WTC11 (cell line): ENCODE measurements at regions not wholly inside any gene's neighbourhood (a gene's known extent, or its start where the extent isn't known, plus 50 kb on each side); places are given as distances from the start of the nearest gene placed in this dataset.

Experiments
- ATAC-seq: fragments of 200-7000 bp; cut with Tn5 transposase; 2 replicates; pipeline ENCODE4 v1.10.0; 2021; ENCODE audit warnings: mild to moderate bottlenecking, moderate library complexity
- CTCF ChIA-PET: fragments of 300-600 bp; sonication (Branson Sonifier 250); formaldehyde crosslinking; loops from one replicate; lab custom pipeline; 2021; ENCODE audit warnings: antibody characterized with exemption; lab: Charles Lee
- POLR2A ChIA-PET: fragments of 350-600 bp; sonication (Branson Sonifier 250); formaldehyde crosslinking; loops from one replicate; lab custom pipeline; 2021; ENCODE audit warnings: antibody characterized with exemption; lab: Charles Lee
- DNase-seq: peaks from one replicate; pipeline ENCODE4 v3.0.0; 2021; ENCODE audit warnings: low spot score
- H3K27ac Mint-ChIP-seq: 2 replicates; pipeline ENCODE4 v1.8.0; 2021; ENCODE audit warnings: mixed read lengths
- H3K27me3 Mint-ChIP-seq: 2 replicates; pipeline ENCODE4 v1.8.0; 2021; ENCODE audit warnings: low read depth, mild to moderate bottlenecking, moderate library complexity, mixed read lengths
- H3K36me3 Mint-ChIP-seq: 2 replicates; pipeline ENCODE4 v1.8.0; 2021; ENCODE audit warnings: mixed read lengths
- H3K4me1 Mint-ChIP-seq: 2 replicates; pipeline ENCODE4 v1.8.0; 2022; ENCODE audit warnings: mixed read lengths
- H3K4me3 Mint-ChIP-seq: 2 replicates; pipeline ENCODE4 v1.8.0; 2021; ENCODE audit warnings: mild to moderate bottlenecking, moderate library complexity, mixed read lengths
- H3K9me3 Mint-ChIP-seq: 2 replicates; pipeline ENCODE4 v1.8.0; 2021; ENCODE audit warnings: mixed read lengths
- ATF2 ChIP-seq: sonication (generic); formaldehyde crosslinking; IDR thresholded peaks from 2 replicates; pipeline ENCODE4 v1.8.1; 2022; ENCODE audit warnings: low read depth, missing genetic modification reagents, borderline replicate concordance
- CBFB ChIP-seq: sonication (generic); formaldehyde crosslinking; IDR thresholded peaks from 2 replicates; pipeline ENCODE4 v1.8.1; 2022; ENCODE audit warnings: mild to moderate bottlenecking, low read depth, missing genetic modification reagents
- CDX4 ChIP-seq: fragments of 250-450 bp; sonication (Bioruptor Pico); IDR thresholded peaks from 2 replicates; pipeline ENCODE4 v1.9.0; 2021; ENCODE audit warnings: moderate library complexity, mild to moderate bottlenecking, inconsistent platforms, borderline replicate concordance
- E2F5 ChIP-seq: sonication (generic); formaldehyde crosslinking; IDR thresholded peaks from 2 replicates; pipeline ENCODE4 v1.8.1; 2022; ENCODE audit warnings: mild to moderate bottlenecking, moderate library complexity, missing genetic modification reagents
- FOXK1 ChIP-seq: sonication (generic); formaldehyde crosslinking; IDR thresholded peaks from 2 replicates; pipeline ENCODE4 v1.8.0; 2022; ENCODE audit warnings: mild to moderate bottlenecking, moderate library complexity, missing genetic modification reagents
- FOXP1 ChIP-seq: sonication (generic); formaldehyde crosslinking; IDR thresholded peaks from 2 replicates; pipeline ENCODE4 v1.8.0; 2022; ENCODE audit warnings: missing genetic modification reagents, mild to moderate bottlenecking, moderate library complexity, borderline replicate concordance
- IRF1 ChIP-seq: sonication (generic); formaldehyde crosslinking; IDR thresholded peaks from 2 replicates; pipeline ENCODE4 v1.8.0; 2023; ENCODE audit warnings: missing genetic modification reagents
- NFATC4 ChIP-seq: fragments of 250-450 bp; sonication (Bioruptor Pico); IDR thresholded peaks from 2 replicates; pipeline ENCODE4 v1.9.0; 2021; ENCODE audit warnings: mild to moderate bottlenecking
- PRDM15 ChIP-seq: sonication (generic); formaldehyde crosslinking; IDR thresholded peaks from 2 replicates; pipeline ENCODE4 v1.8.0; 2022; ENCODE audit warnings: missing genetic modification reagents
- ZNF219 ChIP-seq: sonication (generic); formaldehyde crosslinking; IDR thresholded peaks from 2 replicates; pipeline ENCODE4 v1.8.0; 2023; ENCODE audit warnings: missing genetic modification reagents, mild to moderate bottlenecking, borderline replicate concordance
- ZNF317 ChIP-seq: sonication (generic); formaldehyde crosslinking; IDR thresholded peaks from 2 replicates; pipeline ENCODE4 v1.8.1; 2023; ENCODE audit warnings: low read depth, mild to moderate bottlenecking, moderate library complexity, missing genetic modification reagents, borderline replicate concordance
- ZNF671 ChIP-seq: fragments of 250-450 bp; sonication (Bioruptor Pico); IDR thresholded peaks from 2 replicates; pipeline ENCODE4 v1.8.0; 2021; ENCODE audit warnings: mild to moderate bottlenecking
- TF ChIP-seq, protein P1 (sequence below): sonication (generic); formaldehyde crosslinking; conservative IDR thresholded peaks from 2 replicates; pipeline ENCODE4 v1.8.1; 2022; ENCODE audit warnings: mild to moderate bottlenecking, missing genetic modification reagents
- TF ChIP-seq, protein P2 (sequence below): sonication (generic); formaldehyde crosslinking; IDR thresholded peaks from 2 replicates; pipeline ENCODE4 v1.8.0; 2022; ENCODE audit warnings: mild to moderate bottlenecking, missing genetic modification reagents
- TF ChIP-seq, protein P3 (sequence below): fragments of 250-450 bp; sonication (Bioruptor Pico); conservative IDR thresholded peaks from 2 replicates; pipeline ENCODE4 v1.9.0; 2021; ENCODE audit warnings: mild to moderate bottlenecking
- TF ChIP-seq, protein P4 (sequence below): sonication (generic); formaldehyde crosslinking; IDR thresholded peaks from 2 replicates; pipeline ENCODE4 v1.8.0; 2023; ENCODE audit warnings: missing genetic modification reagents, mild to moderate bottlenecking, borderline replicate concordance
- TF ChIP-seq, protein P5 (sequence below): sonication (generic); formaldehyde crosslinking; IDR thresholded peaks from 2 replicates; pipeline ENCODE4 v1.8.1; 2023; ENCODE audit warnings: mild to moderate bottlenecking, missing genetic modification reagents, moderate library complexity

DNA sequence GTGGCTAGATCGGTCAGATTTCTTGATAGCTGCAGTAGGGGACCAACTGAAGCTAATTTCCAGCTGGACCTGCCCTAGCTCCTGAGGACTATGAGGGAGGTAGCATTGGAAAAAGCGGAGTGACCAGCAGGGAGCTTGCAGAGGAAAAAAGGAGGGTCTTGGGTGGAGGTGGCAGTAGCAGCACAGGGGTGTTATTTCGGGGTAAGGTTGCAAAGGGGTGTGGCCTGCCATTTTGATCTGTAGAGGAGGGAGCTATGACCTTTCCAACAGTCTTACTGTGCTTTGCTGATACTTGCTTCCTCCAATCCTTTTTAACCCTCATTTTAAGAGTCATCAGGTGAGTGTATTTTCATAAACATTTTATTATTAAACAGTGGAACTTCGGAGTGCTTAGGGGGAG is 83.8 kb upstream of the NRXN3 start:
- ChIA-PET POLR2A (interaction anchor here (1.0 kb wide), 1 partner anchor 13 kb away, joined by 3 read pairs; no protein-coding TSS in a partner anchor), CTCF (interaction anchor here (1.1 kb wide), 1 partner anchor 362 kb away, joined by 3 read pairs; no protein-coding TSS in a partner anchor)
- Mint-ChIP-seq H3K4me1 (peaks cover 18% of the 10 kb centered on the region), H3K9me3 (no peaks in the 10 kb centered on the region), H3K27ac (no peak overlapping the region), H3K36me3 (no peaks in the 10 kb centered on the region), H3K27me3 (no peaks in the 10 kb centered on the region), H3K4me3 (no peak overlapping the region)
- TF ChIP-seq, protein P1, sequence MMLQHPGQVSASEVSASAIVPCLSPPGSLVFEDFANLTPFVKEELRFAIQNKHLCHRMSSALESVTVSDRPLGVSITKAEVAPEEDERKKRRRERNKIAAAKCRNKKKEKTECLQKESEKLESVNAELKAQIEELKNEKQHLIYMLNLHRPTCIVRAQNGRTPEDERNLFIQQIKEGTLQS (CRISPR knock-in tag), result no peak
- no peak for TF ChIP-seq ZNF317 (CRISPR knock-in tag)
- TF ChIP-seq, protein P2, sequence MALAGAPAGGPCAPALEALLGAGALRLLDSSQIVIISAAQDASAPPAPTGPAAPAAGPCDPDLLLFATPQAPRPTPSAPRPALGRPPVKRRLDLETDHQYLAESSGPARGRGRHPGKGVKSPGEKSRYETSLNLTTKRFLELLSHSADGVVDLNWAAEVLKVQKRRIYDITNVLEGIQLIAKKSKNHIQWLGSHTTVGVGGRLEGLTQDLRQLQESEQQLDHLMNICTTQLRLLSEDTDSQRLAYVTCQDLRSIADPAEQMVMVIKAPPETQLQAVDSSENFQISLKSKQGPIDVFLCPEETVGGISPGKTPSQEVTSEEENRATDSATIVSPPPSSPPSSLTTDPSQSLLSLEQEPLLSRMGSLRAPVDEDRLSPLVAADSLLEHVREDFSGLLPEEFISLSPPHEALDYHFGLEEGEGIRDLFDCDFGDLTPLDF (CRISPR knock-in tag), result no peak
- no peak for TF ChIP-seq FOXK1
- TF ChIP-seq E2F5 (CRISPR knock-in tag), result no peak
- TF ChIP-seq, protein P3, sequence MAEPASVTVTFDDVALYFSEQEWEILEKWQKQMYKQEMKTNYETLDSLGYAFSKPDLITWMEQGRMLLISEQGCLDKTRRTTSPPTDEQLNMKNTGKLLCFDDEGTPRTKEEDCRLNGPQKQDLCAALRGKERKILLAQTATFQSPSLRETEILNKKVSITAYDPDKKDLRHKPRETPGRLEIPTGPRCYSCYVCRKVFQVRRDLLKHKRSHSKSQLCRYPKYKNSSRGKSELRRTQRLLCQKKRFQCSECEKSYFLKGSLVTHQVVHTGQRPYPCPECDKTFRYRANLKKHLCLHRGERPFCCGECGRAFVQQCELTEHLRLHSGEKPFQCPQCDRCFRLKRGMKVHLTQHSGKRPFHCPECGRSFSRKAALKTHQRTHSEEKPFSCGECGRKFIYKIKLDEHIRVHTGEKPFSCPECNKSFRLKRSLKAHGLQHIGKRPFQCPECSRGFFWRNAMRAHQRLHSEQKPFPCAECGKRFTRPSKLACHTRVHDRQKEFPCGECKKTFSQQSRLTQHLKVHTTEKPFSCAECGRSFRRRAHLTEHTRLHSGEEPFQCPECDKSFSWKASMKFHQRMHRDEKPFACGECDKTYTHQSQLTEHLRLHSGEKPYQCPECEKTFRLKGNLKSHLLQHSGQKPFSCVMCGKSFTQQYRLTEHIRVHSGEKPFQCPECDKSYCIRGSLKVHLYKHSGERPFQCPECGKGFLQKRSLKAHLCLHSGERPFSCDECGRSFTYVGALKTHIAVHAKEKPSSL, result no peak
- no peak for TF ChIP-seq CDX4 (CRISPR knock-in tag)
- ATAC-seq, result peak; percentile 51
- no peak for DNase-seq

DNA sequence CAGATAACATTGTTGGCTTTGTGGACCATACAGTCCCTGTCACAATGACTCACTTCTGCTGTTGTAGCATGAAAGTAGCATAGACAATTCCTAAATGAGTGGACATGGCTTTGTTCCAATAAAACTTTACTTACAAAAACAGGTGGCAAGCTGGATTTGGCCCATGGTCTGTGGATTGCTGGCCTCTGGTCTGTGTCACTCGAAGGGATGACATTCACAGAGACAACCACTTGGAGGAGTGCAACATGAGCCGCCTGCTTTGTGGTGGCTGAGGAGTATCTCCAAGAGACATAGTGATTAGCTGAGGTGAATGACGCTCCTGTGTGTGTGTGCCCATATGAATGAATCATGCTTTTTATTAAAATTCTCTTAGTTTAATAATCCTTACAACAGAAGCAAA is 81.3 kb upstream of the NRXN3 start:
- Mint-ChIP-seq H3K4me1 (peaks cover 18% of the 10 kb centered on the region), H3K36me3 (no peaks in the 10 kb centered on the region), H3K27me3 (no peaks in the 10 kb centered on the region; the same call in 1 of the 2 replicates), H3K9me3 (no peaks in the 10 kb centered on the region), H3K27ac (no peak overlapping the region), H3K4me3 (no peak overlapping the region)
- ATAC-seq (peak; percentile 77), DNase-seq (peak; percentile 18)
- ChIA-PET CTCF (interaction anchor here (0.5 to 1.2 kb wide), 3 partner anchors 67 to 149 kb away, joined by 3 to 5 read pairs (median 4); no protein-coding TSS in a partner anchor), POLR2A (no interaction called here)
- TF ChIP-seq NFATC4 (CRISPR knock-in tag) (no peak), FOXP1 (CRISPR knock-in tag) (no peak), IRF1 (no peak), ATF2 (CRISPR knock-in tag) (no peak), CBFB (CRISPR knock-in tag) (no peak), ZNF219 (CRISPR knock-in tag) (no peak), ZNF671 (CRISPR knock-in tag) (no peak), PRDM15 (CRISPR knock-in tag) (no peak)
- TF ChIP-seq, protein P4, sequence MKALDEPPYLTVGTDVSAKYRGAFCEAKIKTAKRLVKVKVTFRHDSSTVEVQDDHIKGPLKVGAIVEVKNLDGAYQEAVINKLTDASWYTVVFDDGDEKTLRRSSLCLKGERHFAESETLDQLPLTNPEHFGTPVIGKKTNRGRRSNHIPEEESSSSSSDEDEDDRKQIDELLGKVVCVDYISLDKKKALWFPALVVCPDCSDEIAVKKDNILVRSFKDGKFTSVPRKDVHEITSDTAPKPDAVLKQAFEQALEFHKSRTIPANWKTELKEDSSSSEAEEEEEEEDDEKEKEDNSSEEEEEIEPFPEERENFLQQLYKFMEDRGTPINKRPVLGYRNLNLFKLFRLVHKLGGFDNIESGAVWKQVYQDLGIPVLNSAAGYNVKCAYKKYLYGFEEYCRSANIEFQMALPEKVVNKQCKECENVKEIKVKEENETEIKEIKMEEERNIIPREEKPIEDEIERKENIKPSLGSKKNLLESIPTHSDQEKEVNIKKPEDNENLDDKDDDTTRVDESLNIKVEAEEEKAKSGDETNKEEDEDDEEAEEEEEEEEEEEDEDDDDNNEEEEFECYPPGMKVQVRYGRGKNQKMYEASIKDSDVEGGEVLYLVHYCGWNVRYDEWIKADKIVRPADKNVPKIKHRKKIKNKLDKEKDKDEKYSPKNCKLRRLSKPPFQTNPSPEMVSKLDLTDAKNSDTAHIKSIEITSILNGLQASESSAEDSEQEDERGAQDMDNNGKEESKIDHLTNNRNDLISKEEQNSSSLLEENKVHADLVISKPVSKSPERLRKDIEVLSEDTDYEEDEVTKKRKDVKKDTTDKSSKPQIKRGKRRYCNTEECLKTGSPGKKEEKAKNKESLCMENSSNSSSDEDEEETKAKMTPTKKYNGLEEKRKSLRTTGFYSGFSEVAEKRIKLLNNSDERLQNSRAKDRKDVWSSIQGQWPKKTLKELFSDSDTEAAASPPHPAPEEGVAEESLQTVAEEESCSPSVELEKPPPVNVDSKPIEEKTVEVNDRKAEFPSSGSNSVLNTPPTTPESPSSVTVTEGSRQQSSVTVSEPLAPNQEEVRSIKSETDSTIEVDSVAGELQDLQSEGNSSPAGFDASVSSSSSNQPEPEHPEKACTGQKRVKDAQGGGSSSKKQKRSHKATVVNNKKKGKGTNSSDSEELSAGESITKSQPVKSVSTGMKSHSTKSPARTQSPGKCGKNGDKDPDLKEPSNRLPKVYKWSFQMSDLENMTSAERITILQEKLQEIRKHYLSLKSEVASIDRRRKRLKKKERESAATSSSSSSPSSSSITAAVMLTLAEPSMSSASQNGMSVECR (CRISPR knock-in tag), result no peak
- TF ChIP-seq, protein P5, sequence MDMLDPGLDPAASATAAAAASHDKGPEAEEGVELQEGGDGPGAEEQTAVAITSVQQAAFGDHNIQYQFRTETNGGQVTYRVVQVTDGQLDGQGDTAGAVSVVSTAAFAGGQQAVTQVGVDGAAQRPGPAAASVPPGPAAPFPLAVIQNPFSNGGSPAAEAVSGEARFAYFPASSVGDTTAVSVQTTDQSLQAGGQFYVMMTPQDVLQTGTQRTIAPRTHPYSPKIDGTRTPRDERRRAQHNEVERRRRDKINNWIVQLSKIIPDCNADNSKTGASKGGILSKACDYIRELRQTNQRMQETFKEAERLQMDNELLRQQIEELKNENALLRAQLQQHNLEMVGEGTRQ (CRISPR knock-in tag), result no peak
